HL-60 (cell line): ENCODE measurements at regions not wholly inside any gene's neighbourhood (a gene's known extent, or its start where the extent isn't known, plus 50 kb on each side); places are given as distances from the start of the nearest gene placed in this dataset.
"Not testable (repeated sequence)": the region's sequence is repeated elsewhere in the genome, so short reads cannot be mapped to it uniquely, and the experiment has no call there.

Source experiments
- DNase-seq, 2 experiments: peaks; one replicate each; pipeline ENCODE4 v3.0.0-alpha.2; 2010 to 2020; ENCODE audit warnings: low read depth in 1 of 2, low spot score in 1 of 2
- H3K27ac ChIP-seq: fragments of 250-450 bp; sonication (Bioruptor Pico); replicated peaks from 2 replicates; pipeline ENCODE4 v1.5.1; 2020; ENCODE audit warnings: mild to moderate bottlenecking, moderate library complexity
- H3K27me3 ChIP-seq: fragments of 250-450 bp; sonication (Bioruptor Pico); 2 replicates; pipeline ENCODE4 v1.5.1; 2021; ENCODE audit warnings: mild to moderate bottlenecking, moderate library complexity; ENCODE audit not compliant: insufficient read depth, poor library complexity, severe bottlenecking
- H3K4me3 ChIP-seq: replicated peaks from 2 replicates; pipeline ENCODE4 v1.5.1; 2011; ENCODE audit warnings: mild to moderate bottlenecking, control low read depth, low read length; ENCODE audit not compliant: insufficient read depth
- GABPA ChIP-seq: IDR thresholded peaks from 2 replicates; pipeline ENCODE4 v1.6.1; 2012; ENCODE audit warnings: low read depth
- POLR2AphosphoS5 ChIP-seq: IDR thresholded peaks from 2 replicates; pipeline ENCODE4 v1.6.1; 2012; ENCODE audit warnings: low read depth
- SPI1 ChIP-seq: IDR thresholded peaks from 2 replicates; pipeline ENCODE4 v1.6.1; 2012; ENCODE audit warnings: low read depth, mild to moderate bottlenecking, borderline replicate concordance
- TF ChIP-seq, protein P1 (sequence below): IDR thresholded peaks from one replicate; pipeline ENCODE4 v1.5.1; 2011; ENCODE audit warnings: low read length, control low read depth, inconsistent platforms; ENCODE audit not compliant: insufficient read depth
- TF ChIP-seq, protein P2 (sequence below): IDR thresholded peaks from 2 replicates; pipeline ENCODE4 v1.6.1; 2012; ENCODE audit warnings: low read depth; ENCODE audit not compliant: insufficient replicate concordance

GRCh38 chr7:106569500-106569929, 91.4 kb downstream of the CCDC71L start:
- Histone ChIP-seq H3K4me3 (no peak overlapping the region), H3K27ac (peak overlapping the region; percentile 64), H3K27me3 (no peaks in the 10 kb centered on the region)
- TF ChIP-seq, protein P1, sequence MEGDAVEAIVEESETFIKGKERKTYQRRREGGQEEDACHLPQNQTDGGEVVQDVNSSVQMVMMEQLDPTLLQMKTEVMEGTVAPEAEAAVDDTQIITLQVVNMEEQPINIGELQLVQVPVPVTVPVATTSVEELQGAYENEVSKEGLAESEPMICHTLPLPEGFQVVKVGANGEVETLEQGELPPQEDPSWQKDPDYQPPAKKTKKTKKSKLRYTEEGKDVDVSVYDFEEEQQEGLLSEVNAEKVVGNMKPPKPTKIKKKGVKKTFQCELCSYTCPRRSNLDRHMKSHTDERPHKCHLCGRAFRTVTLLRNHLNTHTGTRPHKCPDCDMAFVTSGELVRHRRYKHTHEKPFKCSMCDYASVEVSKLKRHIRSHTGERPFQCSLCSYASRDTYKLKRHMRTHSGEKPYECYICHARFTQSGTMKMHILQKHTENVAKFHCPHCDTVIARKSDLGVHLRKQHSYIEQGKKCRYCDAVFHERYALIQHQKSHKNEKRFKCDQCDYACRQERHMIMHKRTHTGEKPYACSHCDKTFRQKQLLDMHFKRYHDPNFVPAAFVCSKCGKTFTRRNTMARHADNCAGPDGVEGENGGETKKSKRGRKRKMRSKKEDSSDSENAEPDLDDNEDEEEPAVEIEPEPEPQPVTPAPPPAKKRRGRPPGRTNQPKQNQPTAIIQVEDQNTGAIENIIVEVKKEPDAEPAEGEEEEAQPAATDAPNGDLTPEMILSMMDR: no peak
- TF ChIP-seq GABPA: no peak
- TF ChIP-seq SPI1: no peak
- no peak for TF ChIP-seq POLR2AphosphoS5
- TF ChIP-seq, protein P2, sequence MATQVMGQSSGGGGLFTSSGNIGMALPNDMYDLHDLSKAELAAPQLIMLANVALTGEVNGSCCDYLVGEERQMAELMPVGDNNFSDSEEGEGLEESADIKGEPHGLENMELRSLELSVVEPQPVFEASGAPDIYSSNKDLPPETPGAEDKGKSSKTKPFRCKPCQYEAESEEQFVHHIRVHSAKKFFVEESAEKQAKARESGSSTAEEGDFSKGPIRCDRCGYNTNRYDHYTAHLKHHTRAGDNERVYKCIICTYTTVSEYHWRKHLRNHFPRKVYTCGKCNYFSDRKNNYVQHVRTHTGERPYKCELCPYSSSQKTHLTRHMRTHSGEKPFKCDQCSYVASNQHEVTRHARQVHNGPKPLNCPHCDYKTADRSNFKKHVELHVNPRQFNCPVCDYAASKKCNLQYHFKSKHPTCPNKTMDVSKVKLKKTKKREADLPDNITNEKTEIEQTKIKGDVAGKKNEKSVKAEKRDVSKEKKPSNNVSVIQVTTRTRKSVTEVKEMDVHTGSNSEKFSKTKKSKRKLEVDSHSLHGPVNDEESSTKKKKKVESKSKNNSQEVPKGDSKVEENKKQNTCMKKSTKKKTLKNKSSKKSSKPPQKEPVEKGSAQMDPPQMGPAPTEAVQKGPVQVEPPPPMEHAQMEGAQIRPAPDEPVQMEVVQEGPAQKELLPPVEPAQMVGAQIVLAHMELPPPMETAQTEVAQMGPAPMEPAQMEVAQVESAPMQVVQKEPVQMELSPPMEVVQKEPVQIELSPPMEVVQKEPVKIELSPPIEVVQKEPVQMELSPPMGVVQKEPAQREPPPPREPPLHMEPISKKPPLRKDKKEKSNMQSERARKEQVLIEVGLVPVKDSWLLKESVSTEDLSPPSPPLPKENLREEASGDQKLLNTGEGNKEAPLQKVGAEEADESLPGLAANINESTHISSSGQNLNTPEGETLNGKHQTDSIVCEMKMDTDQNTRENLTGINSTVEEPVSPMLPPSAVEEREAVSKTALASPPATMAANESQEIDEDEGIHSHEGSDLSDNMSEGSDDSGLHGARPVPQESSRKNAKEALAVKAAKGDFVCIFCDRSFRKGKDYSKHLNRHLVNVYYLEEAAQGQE: no peak
- no peak for DNase-seq

- Histone ChIP-seq H3K27ac (peak overlapping the region; percentile 64), H3K4me3 (no peak overlapping the region), H3K27me3 (no peaks in the 10 kb centered on the region)
- TF ChIP-seq POLR2AphosphoS5: no peak
- TF ChIP-seq, protein P2: no peak
- no peak for TF ChIP-seq GABPA
- TF ChIP-seq, protein P1: no peak
- TF ChIP-seq SPI1: no peak; the same call in 1 of the 2 replicates
- DNase-seq: peak; percentile 54 to 68
Observed at GRCh38 chr7:106568680-106569499, 92.1 kb downstream of the CCDC71L start.

GRCh38 chr7:106568002-106568679, 92.8 kb downstream of the CCDC71L start:
- H3K4me3 ChIP-seq: no peak overlapping the region
- H3K27ac ChIP-seq: peak overlapping the region; percentile 64
- DNase-seq: no peak
- TF ChIP-seq POLR2AphosphoS5 (no peak), GABPA (no peak), SPI1 (no peak)
- TF ChIP-seq, protein P2: no peak
- TF ChIP-seq, protein P1: no peak
- H3K27me3 ChIP-seq: no peaks in the 10 kb centered on the region

GRCh38 chr7:106567204-106568001, 93.6 kb downstream of the CCDC71L start:
- not testable (repeated sequence) for H3K27me3 ChIP-seq, H3K27ac ChIP-seq, DNase-seq, H3K4me3 ChIP-seq
